Suppressor macrophage (primary cell): ENCODE measurements at regions not wholly inside any gene's neighbourhood (a gene's known extent, or its start where the extent isn't known, plus 50 kb on each side); places are given as distances from the start of the nearest gene placed in this dataset.
"Not testable (repeated sequence)": the region's sequence is repeated elsewhere in the genome, so short reads cannot be mapped to it uniquely, and the experiment has no call there.

Experiments
- DNase-seq, 4 experiments: peaks; one replicate each; pipeline ENCODE4 v3.0.0-alpha.2; 2020 to 2022

GRCh38 chr18:51248685-51249084 lies 51.2 kb upstream of the MEX3C start:
- no peak for DNase-seq

GRCh38 chr18:51250006-51250405 lies 52.5 kb upstream of the MEX3C start:
- DNase-seq = no peak

- no peak for DNase-seq
Measured at GRCh38 chr18:51250458-51251024, 53.1 kb upstream of the MEX3C start.

GRCh38 chr18:51251625-51252024 lies 54.1 kb upstream of the MEX3C start:
- no peak for DNase-seq

GRCh38 chr18:51253476-51253875 lies 56.0 kb upstream of the MEX3C start:
- no peak for DNase-seq

- no peak for DNase-seq
Measured at GRCh38 chr18:51255693-51256092, 58.2 kb upstream of the MEX3C start.

- DNase-seq = no peak
Measured at GRCh38 chr18:51257150-51257549, 59.7 kb upstream of the MEX3C start.

- no peak for DNase-seq
Measured at GRCh38 chr18:51260118-51260517, 62.6 kb upstream of the MEX3C start.

- not testable (repeated sequence) for DNase-seq
Measured at GRCh38 chr18:51266077-51266476, 68.6 kb upstream of the MEX3C start.

GRCh38 chr18:51266773-51267172 lies 69.3 kb upstream of the MEX3C start:
- DNase-seq = peak in 3 of 4 experiments; percentile 7 to 75 (median 60)

GRCh38 chr18:51273437-51273836 lies 76.0 kb upstream of the MEX3C start:
- DNase-seq = no peak

- no peak for DNase-seq
Measured at GRCh38 chr18:51275712-51276476, 78.4 kb upstream of the MEX3C start.

- peak; percentile 31 to 57 (median 41) for DNase-seq
Measured at GRCh38 chr18:51278045-51278649, 80.7 kb upstream of the MEX3C start.

- DNase-seq = no peak
Measured at GRCh38 chr18:51279367-51279984, 82.0 kb upstream of the MEX3C start.

- no peak for DNase-seq
Measured at GRCh38 chr18:51287818-51288508, 90.5 kb upstream of the MEX3C start.

GRCh38 chr18:51288582-51288981 lies 91.1 kb upstream of the MEX3C start:
- no peak for DNase-seq

GRCh38 chr18:51290860-51291259 lies 93.4 kb upstream of the MEX3C start:
- DNase-seq = no peak

GRCh38 chr18:51300912-51301311 lies 103.4 kb upstream of the MEX3C start:
- no peak for DNase-seq

- no peak for DNase-seq
Measured at GRCh38 chr18:51301376-51301775, 103.9 kb upstream of the MEX3C start.

GRCh38 chr18:51316677-51317076 lies 119.2 kb upstream of the MEX3C start:
- no peak for DNase-seq

- no peak for DNase-seq
Measured at GRCh38 chr18:51321696-51322095, 124.2 kb upstream of the MEX3C start.

GRCh38 chr18:51323961-51324360 lies 126.5 kb upstream of the MEX3C start:
- no peak for DNase-seq

GRCh38 chr18:51330148-51330547 lies 132.7 kb upstream of the MEX3C start:
- no peak for DNase-seq
